GM21390 (cell line): ENCODE measurements at regions not wholly inside any gene's neighbourhood (a gene's known extent, or its start where the extent isn't known, plus 50 kb on each side); places are given as distances from the start of the nearest gene placed in this dataset.

ENCODE experiments used
- ATAC-seq: cut with Tn5 transposase; IDR thresholded peaks from one replicate; pipeline ENCODE4 v1.9.1; 2021; ENCODE audit not compliant: unreplicated experiment

- ATAC-seq: no peak
Measured at GRCh38 chr10:131700506-131700905, 200.3 kb upstream of the PPP2R2D start.

- no peak for ATAC-seq
Measured at GRCh38 chr10:131701131-131701947, 199.5 kb upstream of the PPP2R2D start.

GRCh38 chr10:131702531-131703356 lies 198.1 kb upstream of the PPP2R2D start:
- ATAC-seq: no peak

GRCh38 chr10:131703541-131703940 lies 197.3 kb upstream of the PPP2R2D start:
- no peak for ATAC-seq

- no peak for ATAC-seq
Measured at GRCh38 chr10:131703941-131704340, 196.9 kb upstream of the PPP2R2D start.

GRCh38 chr10:131706476-131706875 lies 194.3 kb upstream of the PPP2R2D start:
- ATAC-seq: no peak

- ATAC-seq: no peak
Measured at GRCh38 chr10:131706952-131707351, 193.9 kb upstream of the PPP2R2D start.

- no peak for ATAC-seq
Measured at GRCh38 chr10:131708225-131708880, 192.5 kb upstream of the PPP2R2D start.

- no peak for ATAC-seq
Measured at GRCh38 chr10:131710142-131710861, 190.5 kb upstream of the PPP2R2D start.

- ATAC-seq: no peak
Measured at GRCh38 chr10:131722121-131722520, 178.7 kb upstream of the PPP2R2D start.

- ATAC-seq: no peak
Measured at GRCh38 chr10:131722525-131723264, 178.1 kb upstream of the PPP2R2D start.

GRCh38 chr10:131723297-131724168 lies 177.3 kb upstream of the PPP2R2D start:
- ATAC-seq: no peak

- no peak for ATAC-seq
Measured at GRCh38 chr10:131724169-131724545, 176.7 kb upstream of the PPP2R2D start.

- no peak for ATAC-seq
Measured at GRCh38 chr10:131724891-131725580, 175.8 kb upstream of the PPP2R2D start.

GRCh38 chr10:131725581-131726069 lies 175.2 kb upstream of the PPP2R2D start:
- ATAC-seq: no peak

GRCh38 chr10:131726076-131726880 lies 174.5 kb upstream of the PPP2R2D start:
- ATAC-seq: no peak

- no peak for ATAC-seq
Measured at GRCh38 chr10:131726967-131727366, 173.8 kb upstream of the PPP2R2D start.

- ATAC-seq: no peak
Measured at GRCh38 chr10:131727560-131727959, 173.2 kb upstream of the PPP2R2D start.
